MCF 10A (cell line): ENCODE measurements at regions not wholly inside any gene's neighbourhood (a gene's known extent, or its start where the extent isn't known, plus 50 kb on each side); places are given as distances from the start of the nearest gene placed in this dataset.

ENCODE experiments used
- BruUV-seq: library from RNA; stranded (reverse); fragments of 400-500 nt; replicated peaks from 2 replicates; lab custom pipeline; 2021; lab: Mats Ljungman, UMichigan
- CTCF ChIA-PET: fragments of 300-600 bp; sonication (Branson Sonifier 250); formaldehyde crosslinking; extraction: SDS; loops from one replicate; lab custom pipeline; 2021; ENCODE audit warnings: antibody characterized with exemption, inconsistent platforms; lab: Yijun Ruan, JAX
- POLR2A ChIA-PET: fragments of 300-600, 350-650 bp; sonication (Branson Sonifier 250); formaldehyde crosslinking; extraction: SDS; loops from one replicate; lab custom pipeline; 2020; ENCODE audit warnings: antibody characterized with exemption, inconsistent platforms; lab: Yijun Ruan, JAX
- DNase-seq: peaks from one replicate; pipeline ENCODE4 v3.0.0-alpha.2; 2018; ENCODE audit not compliant: unreplicated experiment
- H3K27ac Mint-ChIP-seq: one replicate; pipeline ENCODE4 v1.8.0; 2022; ENCODE audit warnings: mild to moderate bottlenecking, low read depth, mixed read lengths; ENCODE audit not compliant: unreplicated experiment
- H3K27me3 Mint-ChIP-seq: one replicate; pipeline ENCODE4 v1.8.0; 2022; ENCODE audit warnings: mixed read lengths; ENCODE audit not compliant: insufficient read depth, unreplicated experiment
- H3K36me3 Mint-ChIP-seq: one replicate; pipeline ENCODE4 v1.8.0; 2022; ENCODE audit warnings: mild to moderate bottlenecking, moderate library complexity, mixed read lengths; ENCODE audit not compliant: insufficient read depth, unreplicated experiment
- H3K4me1 Mint-ChIP-seq: one replicate; pipeline ENCODE4 v1.8.0; 2022; ENCODE audit warnings: mixed read lengths; ENCODE audit not compliant: insufficient read depth, unreplicated experiment
- H3K4me3 Mint-ChIP-seq: one replicate; pipeline ENCODE4 v1.8.0; 2022; ENCODE audit warnings: mild to moderate bottlenecking, moderate library complexity, mixed read lengths; ENCODE audit not compliant: unreplicated experiment
- H3K9me3 Mint-ChIP-seq: one replicate; pipeline ENCODE4 v1.8.0; 2022; ENCODE audit warnings: mixed read lengths; ENCODE audit not compliant: unreplicated experiment
- CTCF ChIP-seq: fragments of 200-600 bp; IDR thresholded peaks from one replicate; pipeline ENCODE4 v1.8.0; 2022; ENCODE audit warnings: antibody characterized with exemption, mild to moderate bottlenecking; ENCODE audit not compliant: unreplicated experiment
- intact Hi-C: fragments of 100-400 bp; cut with micrococcal nuclease; formaldehyde crosslinking; loops from 2 replicates; pipeline ENCODE4 v1.14.1; 2022

- peak overlapping the region; percentile 61 for H3K27ac Mint-ChIP-seq
- TF ChIP-seq CTCF: no peak
- H3K9me3 Mint-ChIP-seq: no peaks in the 10 kb centered on the region
- DNase-seq: no peak
- peaks cover 31% of the 10 kb centered on the region for H3K4me1 Mint-ChIP-seq
- no TSS peak for BruUV-seq
- ChIA-PET POLR2A (interaction anchor here (0.8 to 2.3 kb wide), 5 partner anchors 9 to 112 kb away, joined by 3 to 7 read pairs (median 5); partner anchors contain the start of gene F3), CTCF (interaction anchor here (0.6 to 1.0 kb wide), 4 partner anchors 10 to 196 kb away, joined by 3 to 4 read pairs (median 3); no protein-coding TSS in a partner anchor)
- H3K27me3 Mint-ChIP-seq: no peaks in the 10 kb centered on the region
- intact Hi-C loops: no loop called here
- H3K36me3 Mint-ChIP-seq: no peaks in the 10 kb centered on the region
- H3K4me3 Mint-ChIP-seq: no peak overlapping the region
Measured at GRCh38 chr1:94653454-94653853, 111.9 kb upstream of the F3 start.

DNA sequence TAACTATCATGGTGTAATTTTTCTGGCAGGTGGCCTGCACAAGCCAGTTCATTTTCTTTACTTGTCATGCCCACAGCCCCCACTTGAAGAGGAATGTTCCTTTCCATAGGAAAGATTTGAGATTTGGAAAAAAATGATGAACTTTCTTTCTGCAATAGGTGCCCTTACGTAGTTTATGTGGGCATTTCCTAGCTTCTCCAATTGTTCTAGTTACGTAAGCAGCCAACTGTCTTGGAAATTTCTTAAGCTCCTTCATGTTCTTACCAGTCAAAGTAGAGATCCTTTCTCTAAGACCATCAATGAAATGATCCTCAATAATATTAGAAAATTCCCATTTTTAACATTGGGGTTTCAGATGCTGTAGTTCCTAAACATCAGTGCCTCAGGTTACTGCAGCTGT is 109.5 kb upstream of the F3 start:
- intact Hi-C loops: no loop called here
- no peaks in the 10 kb centered on the region for H3K9me3 Mint-ChIP-seq
- H3K4me1 Mint-ChIP-seq: peaks cover 35% of the 10 kb centered on the region
- H3K27me3 Mint-ChIP-seq: no peaks in the 10 kb centered on the region
- H3K4me3 Mint-ChIP-seq: no peak overlapping the region
- TF ChIP-seq CTCF: no peak
- no TSS peak for BruUV-seq
- DNase-seq: no peak
- H3K36me3 Mint-ChIP-seq: no peaks in the 10 kb centered on the region
- H3K27ac Mint-ChIP-seq: no peak overlapping the region
- ChIA-PET CTCF (interaction anchor here (0.6 to 1.2 kb wide), 5 partner anchors 52 to 625 kb away, joined by 3 to 4 read pairs (median 3); no protein-coding TSS in a partner anchor), POLR2A (interaction anchor here (1.2 kb wide), 1 partner anchor 63 kb away, joined by 7 read pairs; no protein-coding TSS in a partner anchor)

GRCh38 chr1:94650301-94650700 is 108.7 kb upstream of the F3 start:
- no peaks in the 10 kb centered on the region for H3K27me3 Mint-ChIP-seq
- CTCF ChIA-PET: interaction anchor here (0.6 to 1.2 kb wide), 4 partner anchors 52 to 1657 kb away, joined by 3 read pairs; no protein-coding TSS in a partner anchor
- H3K4me1 Mint-ChIP-seq: peaks cover 36% of the 10 kb centered on the region
- no TSS peak for BruUV-seq
- no peak overlapping the region for H3K27ac Mint-ChIP-seq
- intact Hi-C loops: no loop called here
- no peaks in the 10 kb centered on the region for H3K36me3 Mint-ChIP-seq
- no peak overlapping the region for H3K4me3 Mint-ChIP-seq
- no peak for DNase-seq
- H3K9me3 Mint-ChIP-seq: no peaks in the 10 kb centered on the region
- no peak for TF ChIP-seq CTCF
- POLR2A ChIA-PET: interaction anchor here (0.7 to 1.5 kb wide), 3 partner anchors 15 to 118 kb away, joined by 4 to 7 read pairs (median 4); no protein-coding TSS in a partner anchor

DNA sequence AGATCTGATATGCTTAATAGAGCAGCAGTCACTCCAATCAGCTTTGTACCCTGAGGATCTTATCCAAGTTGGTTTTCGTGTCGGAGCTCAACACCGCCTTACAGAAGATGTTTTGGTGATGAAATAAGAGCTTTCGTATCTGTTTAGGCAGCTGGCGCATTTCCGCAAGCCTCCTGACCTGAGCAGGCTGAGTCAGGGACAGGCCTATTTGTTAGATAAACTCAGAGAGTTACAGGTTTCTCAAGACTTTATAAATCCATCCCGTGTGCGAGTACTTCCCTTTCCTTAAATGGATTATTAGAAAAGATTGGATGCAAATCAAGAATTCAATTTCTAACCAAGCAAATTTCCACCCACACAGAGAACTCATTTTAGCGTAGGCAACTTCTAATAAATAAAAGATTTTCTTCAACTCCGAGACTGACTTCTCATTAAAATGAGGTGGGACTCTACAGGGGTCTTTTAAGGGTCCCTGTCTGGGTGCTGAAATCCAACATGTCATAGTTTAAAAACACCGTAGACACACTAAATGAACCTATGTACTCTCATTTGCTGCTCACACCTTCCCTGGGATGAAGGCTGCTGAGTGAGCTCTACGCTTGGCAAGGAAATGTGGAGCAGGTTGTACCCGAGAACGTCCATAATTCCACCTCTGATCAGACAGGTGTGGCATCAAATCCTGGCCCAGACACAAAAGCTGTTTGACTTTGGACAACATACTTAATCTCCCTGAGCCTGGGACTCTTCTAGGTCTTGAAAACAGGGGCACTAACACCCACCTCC is 106.9 kb upstream of the F3 start:
- CTCF ChIA-PET: interaction anchor here (0.6 to 0.7 kb wide), 3 partner anchors 94 to 144 kb away, joined by 3 read pairs; no protein-coding TSS in a partner anchor

More for the DNA sequence above, 106.9 kb upstream of the F3 start:
- TF ChIP-seq CTCF: no peak
- POLR2A ChIA-PET: interaction anchor here (0.7 to 2.3 kb wide), 11 partner anchors 17 to 135 kb away, joined by 3 to 10 read pairs (median 4); partner anchors contain the start of gene F3
- Mint-ChIP-seq H3K27me3 (no peaks in the 10 kb centered on the region), H3K4me3 (peak overlapping the region; percentile 56), H3K36me3 (no peaks in the 10 kb centered on the region), H3K9me3 (no peaks in the 10 kb centered on the region), H3K27ac (peak overlapping the region; percentile 93), H3K4me1 (peaks cover 25% of the 10 kb centered on the region)
- DNase-seq: peak; percentile 94
- TSS peak; percentile 91 for BruUV-seq
- intact Hi-C loops: loop anchor here (5.0 kb wide), 2 partner anchors 79 to 154 kb away; no protein-coding TSS in a partner anchor
